HCT116 (cell line): ENCODE measurements at regions not wholly inside any gene's neighbourhood (a gene's known extent, or its start where the extent isn't known, plus 50 kb on each side); places are given as distances from the start of the nearest gene placed in this dataset.

Experiments
- ATAC-seq: fragments of 200-7000 bp; cut with Tn5 transposase; 2 replicates; pipeline ENCODE4 v1.9.1; 2020; ENCODE audit warnings: mild to moderate bottlenecking, moderate library complexity
- BruUV-seq: library from RNA; stranded (reverse); fragments of 400-500 nt; replicated peaks from 2 replicates; lab custom pipeline; 2021; lab: Mats Ljungman, UMichigan
- CTCF ChIA-PET: fragments of 300-600 bp; sonication (Branson Sonifier 250); formaldehyde crosslinking; loops from one replicate; lab custom pipeline; 2021; ENCODE audit warnings: antibody characterized with exemption; lab: Charles Lee
- POLR2A ChIA-PET: fragments of 300-600, 350-600 bp; sonication (Branson Sonifier 250); formaldehyde crosslinking; loops from one replicate; lab custom pipeline; 2021; ENCODE audit warnings: antibody characterized with exemption; lab: Charles Lee
- RAD21 ChIA-PET, 2 experiments: fragments of 300-600 bp; sonication (Branson Sonifier 250); formaldehyde crosslinking; loops; one replicate each; lab custom pipeline; 2023; ENCODE audit warnings: low total read pairs in 2 of 2; ENCODE audit not compliant: uncharacterized antibody in 2 of 2, unreplicated experiment in 2 of 2, low non-redundant PET in 1 of 2; lab: Charles Lee
- DNase-seq: peaks from one replicate; pipeline ENCODE4 v3.0.0-alpha.2; 2010; ENCODE audit warnings: low read depth, low spot score
- H2AFZ ChIP-seq: fragments of 200-600 bp; shearing (Covaris generic), sonication (generic); 2 replicates; pipeline ENCODE4 v1.6.1; 2017; ENCODE audit warnings: low read depth, mixed run types, mixed read lengths, antibody characterized with exemption, low read length; ENCODE audit not compliant: poor library complexity, severe bottlenecking
- H3K27ac ChIP-seq: 2 replicates; pipeline ENCODE4 v1.5.1; 2012; ENCODE audit warnings: low read depth, low read length
- H3K27me3 ChIP-seq: fragments of 200-600 bp; sonication (generic); 2 replicates; pipeline ENCODE4 v1.6.1; 2016; ENCODE audit warnings: mixed run types, low read length, mixed read lengths; ENCODE audit not compliant: insufficient read depth
- H3K36me3 ChIP-seq, 2 experiments: fragments of 200-500 bp in 1 of 2; fragments of 200-600 bp in 1 of 2; sonication (Bioruptor generic) in 1 of 2; sonication (generic) in 1 of 2; 2 replicates each; pipeline versions ENCODE4 v1.5.1 to v1.6.1; 2014 to 2016; ENCODE audit warnings: low read length in 2 of 2, inconsistent platforms in 1 of 2, mixed read lengths in 1 of 2, mixed run types in 1 of 2; ENCODE audit not compliant: insufficient read depth in 2 of 2, control insufficient read depth in 1 of 2
- H3K4me1 ChIP-seq, 2 experiments: fragments of 200-600 bp in 1 of 2; sonication (generic) in 1 of 2; 2 replicates each; pipeline versions ENCODE4 v1.5.1 to v1.6.1; 2012 to 2017; ENCODE audit warnings: low read length in 2 of 2, inconsistent platforms in 1 of 2, mild to moderate bottlenecking in 1 of 2, mixed read lengths in 1 of 2, mixed run types in 1 of 2, moderate library complexity in 1 of 2; ENCODE audit not compliant: insufficient read depth in 2 of 2, control insufficient read depth in 1 of 2
- H3K4me2 ChIP-seq: fragments of 200-600 bp; sonication (generic); 2 replicates; pipeline ENCODE4 v1.6.1; 2017; ENCODE audit warnings: mixed run types, low read length, mixed read lengths
- H3K4me3 ChIP-seq, 2 experiments: fragments of 200-600 bp in 1 of 2; sonication (generic) in 1 of 2; replicated peaks in 1 of 2; 2 replicates each; pipeline ENCODE4 v1.5.1; 2011 to 2016; ENCODE audit warnings: low read length in 2 of 2, control low read depth in 1 of 2, low read depth in 1 of 2, mild to moderate bottlenecking in 1 of 2, mixed read lengths in 1 of 2, mixed run types in 1 of 2
- H3K79me2 ChIP-seq: fragments of 200-600 bp; sonication (generic); 2 replicates; pipeline ENCODE4 v1.6.1; 2017; ENCODE audit warnings: mild to moderate bottlenecking, mixed run types, low read length, moderate library complexity, mixed read lengths; ENCODE audit not compliant: insufficient read depth
- H3K9ac ChIP-seq: fragments of 200-600 bp; sonication (generic); 2 replicates; pipeline ENCODE4 v1.6.1; 2016; ENCODE audit warnings: low read length, mixed read lengths
- H3K9me2 ChIP-seq: fragments of 200-600 bp; sonication (generic), shearing (Covaris generic); 2 replicates; pipeline ENCODE4 v1.6.1; 2017; ENCODE audit warnings: mixed run types, mild to moderate bottlenecking, moderate library complexity; ENCODE audit not compliant: insufficient read depth
- H3K9me3 ChIP-seq, 2 experiments: fragments of 200-500 bp in 1 of 2; fragments of 200-600 bp in 1 of 2; sonication (Bioruptor generic) in 1 of 2; sonication (generic) in 1 of 2; 2 replicates each; pipeline ENCODE4 v1.6.1; 2014 to 2017; ENCODE audit warnings: low read length in 2 of 2, mixed read lengths in 2 of 2, inconsistent platforms in 1 of 2, low read depth in 1 of 2, mild to moderate bottlenecking in 1 of 2, mixed run types in 1 of 2, moderate library complexity in 1 of 2; ENCODE audit not compliant: control insufficient read depth in 1 of 2, insufficient read depth in 1 of 2
- H4K20me1 ChIP-seq: fragments of 200-600 bp; sonication (generic), shearing (Covaris generic); 2 replicates; pipeline ENCODE4 v1.6.1; 2017; ENCODE audit warnings: mixed run types, mild to moderate bottlenecking, moderate library complexity; ENCODE audit not compliant: insufficient read depth
- ATF3 ChIP-seq: IDR thresholded peaks from 2 replicates; pipeline ENCODE4 v1.6.1; 2012
- CBX3 ChIP-seq: IDR thresholded peaks from 2 replicates; pipeline ENCODE4 v1.6.1; 2012; ENCODE audit warnings: low read depth
- CEBPB ChIP-seq: IDR thresholded peaks from 2 replicates; pipeline ENCODE4 v1.6.1; 2012; ENCODE audit warnings: low read depth
- CTCF ChIP-seq, 3 experiments: fragments of 200-600 bp in 1 of 3; sonication (generic) in 1 of 3; IDR thresholded peaks in 2 of 3; conservative IDR thresholded peaks in 1 of 3; 2 replicates each; pipeline ENCODE4 v1.5.1; 2012 to 2017; ENCODE audit warnings: low read depth in 2 of 3, low read length in 2 of 3, antibody characterized with exemption in 1 of 3, borderline replicate concordance in 1 of 3, control low read depth in 1 of 3, mild to moderate bottlenecking in 1 of 3, mixed read lengths in 1 of 3, mixed run types in 1 of 3, moderate library complexity in 1 of 3; ENCODE audit not compliant: insufficient read depth in 1 of 3
- ELF1 ChIP-seq: IDR thresholded peaks from 2 replicates; pipeline ENCODE4 v1.6.1; 2012; ENCODE audit warnings: low read depth, borderline replicate concordance
- FOSL1 ChIP-seq: IDR thresholded peaks from 2 replicates; pipeline ENCODE4 v1.6.1; 2012; ENCODE audit warnings: low read depth
- MAX ChIP-seq: IDR thresholded peaks from 2 replicates; pipeline ENCODE4 v1.6.1; 2012
- POLR2A ChIP-seq: IDR thresholded peaks from 2 replicates; pipeline ENCODE4 v1.7.0; 2011; ENCODE audit warnings: borderline replicate concordance; ENCODE audit not compliant: insufficient read depth, insufficient read length; ENCODE audit errors: extremely low read depth
- POLR2AphosphoS5 ChIP-seq: IDR thresholded peaks from 2 replicates; pipeline ENCODE4 v1.6.1; 2011; ENCODE audit warnings: mild to moderate bottlenecking, low read depth, low read length, moderate library complexity
- REST ChIP-seq: IDR thresholded peaks from 2 replicates; pipeline ENCODE4 v1.6.1; 2012; ENCODE audit warnings: low read depth
- SIN3A ChIP-seq: IDR thresholded peaks from 2 replicates; pipeline ENCODE4 v1.6.1; 2012; ENCODE audit warnings: low read depth
- SP1 ChIP-seq: IDR thresholded peaks from 2 replicates; pipeline ENCODE4 v1.6.1; 2012; ENCODE audit warnings: low read depth
- SRF ChIP-seq: IDR thresholded peaks from 2 replicates; pipeline ENCODE4 v1.6.1; 2012; ENCODE audit warnings: low read depth
- TCF7L2 ChIP-seq: IDR thresholded peaks from 2 replicates; pipeline ENCODE4 v1.7.0; 2011; ENCODE audit warnings: borderline replicate concordance, inconsistent platforms; ENCODE audit not compliant: insufficient read depth, insufficient read length; ENCODE audit errors: extremely low read depth
- YY1 ChIP-seq: IDR thresholded peaks from 2 replicates; pipeline ENCODE4 v1.6.1; 2011; ENCODE audit warnings: low read length, low read depth, moderate library complexity, mild to moderate bottlenecking; ENCODE audit not compliant: insufficient replicate concordance; ENCODE audit errors: extremely low read depth
- ZBTB33 ChIP-seq: IDR thresholded peaks from 2 replicates; pipeline ENCODE4 v1.6.1; 2011; ENCODE audit warnings: mild to moderate bottlenecking, low read length, moderate library complexity; ENCODE audit not compliant: insufficient replicate concordance; ENCODE audit errors: extremely low read depth
- ZFX ChIP-seq: fragments of 450-650 bp; IDR thresholded peaks from 2 replicates; pipeline ENCODE4 v1.6.1; 2017
- ZNF274 ChIP-seq: fragments of 200-500 bp; sonication (Bioruptor generic); IDR thresholded peaks from 2 replicates; pipeline ENCODE4 v1.6.1; 2014; ENCODE audit warnings: mild to moderate bottlenecking, low read depth, low read length, inconsistent platforms
- intact Hi-C: fragments of 100-400 bp; cut with micrococcal nuclease; formaldehyde crosslinking; loops from 2 replicates; pipeline ENCODE4 v1.10.0; 2022

GRCh38 chr6:62998022-62998421, 213.2 kb upstream of the FKBP1C start:
- no peak overlapping the region for H3K4me2 ChIP-seq
- TF ChIP-seq SRF = no peak
- TF ChIP-seq ELF1 = no peak
- TF ChIP-seq ZFX = no peak
- TF ChIP-seq POLR2AphosphoS5 = no peak
- no peak for TF ChIP-seq ATF3
- TF ChIP-seq ZBTB33 = no peak
- no peak for TF ChIP-seq POLR2A
- no peak for TF ChIP-seq SIN3A
- TF ChIP-seq SP1 = no peak
- no peak for TF ChIP-seq FOSL1
- TF ChIP-seq CTCF (IDR thresholded peaks at IDR 0.05 in 2 of 3, conservative IDR thresholded peaks at IDR 0.05 in 1 of 3; ENCODE audit: borderline replicate concordance in 1 of 3, insufficient read depth in 1 of 3, low read depth in 2 of 3, low read length in 2 of 3) = no peak
- TF ChIP-seq REST = no peak
- TF ChIP-seq YY1 = no peak
- no peak for TF ChIP-seq MAX
- no peak for TF ChIP-seq CBX3
- no peak for TF ChIP-seq CEBPB
- TF ChIP-seq TCF7L2 = no peak
- TF ChIP-seq ZNF274 = no peak
- H3K36me3 ChIP-seq = no peaks in the 10 kb centered on the region; a peak in 1 of 4 replicates
- no peak overlapping the region for H3K27ac ChIP-seq
- H4K20me1 ChIP-seq = no peaks in the 10 kb centered on the region
- DNase-seq (no peak), ATAC-seq (no peak)
- no peak overlapping the region for H2AFZ ChIP-seq
- POLR2A ChIA-PET = no interaction called here
- intact Hi-C loops = no loop called here
- H3K9ac ChIP-seq = no peak overlapping the region
- no peak overlapping the region for H3K4me3 ChIP-seq
- CTCF ChIA-PET = no interaction called here
- no TSS peak for BruUV-seq
- no peaks in the 10 kb centered on the region for H3K9me2 ChIP-seq
- no peaks in the 10 kb centered on the region for H3K4me1 ChIP-seq
- H3K9me3 ChIP-seq = no peaks in the 10 kb centered on the region
- no peaks in the 10 kb centered on the region for H3K27me3 ChIP-seq
- RAD21 ChIA-PET = no interaction called here
- H3K79me2 ChIP-seq = no peaks in the 10 kb centered on the region
